GM19455 (cell line): ENCODE measurements at regions not wholly inside any gene's neighbourhood (a gene's known extent, or its start where the extent isn't known, plus 50 kb on each side); places are given as distances from the start of the nearest gene placed in this dataset.
"Not testable (repeated sequence)": the region's sequence is repeated elsewhere in the genome, so short reads cannot be mapped to it uniquely, and the experiment has no call there.

Experiments
- ATAC-seq: cut with Tn5 transposase; IDR thresholded peaks from one replicate; pipeline ENCODE4 v1.9.1; 2021; ENCODE audit not compliant: unreplicated experiment

DNA sequence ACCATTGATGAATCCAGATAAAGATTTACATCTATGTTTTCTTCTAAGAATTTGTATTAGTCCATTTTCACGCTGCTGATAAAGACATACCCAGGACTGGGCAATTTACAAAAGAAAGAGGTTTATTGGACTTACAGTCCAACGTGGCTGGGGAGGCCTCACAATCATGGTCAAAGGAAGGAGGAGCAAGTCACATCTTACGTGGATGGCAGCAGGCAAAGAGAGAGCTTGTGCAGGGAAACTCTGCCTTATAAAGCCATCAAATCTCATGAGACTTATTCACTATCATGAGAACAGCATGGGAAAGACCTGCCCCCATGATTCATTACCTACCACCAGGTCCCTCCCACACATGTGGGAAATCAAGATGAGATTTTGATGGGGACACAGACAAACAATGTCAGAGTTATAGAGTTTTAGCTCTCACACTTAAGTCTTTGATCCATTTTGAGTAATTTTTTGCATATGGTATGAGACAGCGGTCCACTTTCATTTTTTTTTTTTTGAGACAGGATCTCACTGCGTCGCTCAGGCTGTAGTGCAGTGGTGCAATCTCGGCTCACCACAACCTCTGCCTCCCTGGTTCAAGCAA, 53.5 kb upstream of the JADE2 start:
- not testable (repeated sequence) for ATAC-seq

DNA sequence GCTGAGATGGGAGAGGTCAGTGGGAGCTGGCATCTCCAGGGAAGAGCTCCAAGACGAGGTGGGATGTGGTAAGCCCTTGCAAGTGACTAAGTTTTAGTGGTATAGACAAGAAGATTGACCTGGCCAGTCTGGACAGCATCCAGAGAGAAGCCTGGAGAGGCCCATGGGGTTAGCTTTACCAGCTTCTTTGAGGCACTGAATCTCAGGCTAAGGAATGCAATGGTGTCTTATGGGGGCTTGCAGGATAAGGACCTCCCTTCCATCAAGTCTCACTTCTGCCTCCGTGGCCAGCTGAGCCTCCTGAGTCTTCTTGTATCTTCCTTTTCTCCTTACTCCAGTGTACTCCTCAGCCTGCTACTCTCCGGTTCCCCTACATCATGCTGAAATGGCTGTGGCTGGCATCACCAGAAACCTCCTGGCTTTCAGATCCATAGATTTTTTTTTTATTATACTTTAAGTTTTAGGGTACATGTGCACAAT, 56.5 kb upstream of the JADE2 start:
- no peak for ATAC-seq

DNA sequence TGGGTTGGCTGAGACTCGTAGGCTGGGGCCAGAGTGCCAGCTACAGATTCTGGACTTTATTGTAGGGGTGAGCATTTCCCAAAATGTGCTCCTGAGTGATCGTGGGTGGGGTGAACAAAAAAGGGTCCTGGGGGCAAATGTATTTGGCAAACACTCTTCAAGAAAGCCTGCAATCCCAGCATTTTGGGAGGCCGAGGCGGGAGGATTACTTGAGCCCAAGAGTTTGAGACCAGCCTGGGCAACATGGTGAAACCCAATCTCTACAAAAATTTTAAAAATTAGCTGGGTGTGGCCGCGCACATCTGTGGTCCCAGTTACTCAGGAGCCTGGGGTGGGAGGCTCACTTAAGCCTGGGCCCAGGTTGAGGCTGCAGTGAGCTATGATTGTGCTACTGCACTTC, 55.5 kb upstream of the CDKN2AIPNL start:
- ATAC-seq = no peak

DNA sequence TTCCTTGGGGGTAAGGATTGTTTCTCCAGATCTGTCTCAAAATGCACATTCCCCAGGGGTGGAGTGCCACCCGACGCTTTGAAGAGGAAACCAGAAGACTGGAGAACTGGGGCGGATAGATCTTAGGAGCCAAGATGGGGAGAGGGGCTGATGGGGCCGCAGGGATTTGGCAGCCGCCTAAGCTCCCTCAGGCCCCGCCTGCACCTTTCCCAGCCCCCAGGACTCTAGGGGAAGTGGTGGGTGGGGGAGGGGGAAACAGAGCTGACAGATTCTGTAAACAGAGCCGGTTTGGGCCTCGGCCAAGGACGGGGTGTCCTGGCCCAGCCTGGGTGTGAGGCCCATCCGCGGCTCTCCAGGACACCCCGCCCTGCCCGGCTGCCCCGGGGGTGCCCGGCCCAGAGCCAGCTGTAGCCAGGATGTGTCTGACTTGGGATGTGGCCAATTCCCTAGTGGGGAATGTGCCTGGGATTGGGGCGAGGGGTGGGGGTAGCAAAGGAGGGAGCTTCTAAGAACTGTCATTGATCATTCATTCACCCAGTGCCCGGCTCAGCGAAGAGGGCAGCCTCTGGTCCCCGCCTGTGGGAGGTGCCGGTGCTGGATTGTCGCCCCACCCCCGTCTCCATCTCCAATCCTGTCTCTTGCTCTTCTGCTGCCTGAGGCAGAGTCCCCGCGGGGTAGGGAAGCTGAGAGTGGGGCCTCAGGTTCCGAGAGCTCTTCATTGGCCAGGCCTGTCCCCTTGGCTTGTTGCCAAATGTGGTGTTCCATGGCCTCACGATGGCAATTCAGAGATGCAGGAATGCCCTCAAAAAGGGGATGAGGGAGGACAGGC, 54.8 kb upstream of the CDKN2AIPNL start:
- peak; percentile 23 for ATAC-seq

DNA sequence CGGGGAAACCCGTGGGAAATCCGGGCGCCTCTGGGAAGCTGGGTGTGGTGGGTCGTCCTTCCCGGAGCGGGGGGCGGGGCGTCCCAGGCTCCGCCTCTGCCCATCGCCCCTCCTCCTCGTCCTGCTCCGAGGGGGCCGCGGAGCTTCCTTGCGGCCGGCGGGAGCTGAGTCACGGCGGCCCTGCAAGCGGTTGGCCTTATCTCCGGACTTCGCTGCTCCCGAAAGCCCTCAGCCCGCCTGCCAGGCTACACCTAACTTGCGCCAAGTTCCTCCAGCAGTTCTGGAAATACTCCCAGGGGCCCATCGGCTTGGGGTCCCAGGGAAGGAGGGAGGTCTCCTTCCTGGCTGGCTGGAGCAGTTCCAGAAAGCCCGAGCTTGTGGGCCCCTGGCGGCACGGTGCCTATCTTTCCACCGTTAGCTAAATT, 54.1 kb upstream of the CDKN2AIPNL start:
- ATAC-seq = peak; percentile 88

DNA sequence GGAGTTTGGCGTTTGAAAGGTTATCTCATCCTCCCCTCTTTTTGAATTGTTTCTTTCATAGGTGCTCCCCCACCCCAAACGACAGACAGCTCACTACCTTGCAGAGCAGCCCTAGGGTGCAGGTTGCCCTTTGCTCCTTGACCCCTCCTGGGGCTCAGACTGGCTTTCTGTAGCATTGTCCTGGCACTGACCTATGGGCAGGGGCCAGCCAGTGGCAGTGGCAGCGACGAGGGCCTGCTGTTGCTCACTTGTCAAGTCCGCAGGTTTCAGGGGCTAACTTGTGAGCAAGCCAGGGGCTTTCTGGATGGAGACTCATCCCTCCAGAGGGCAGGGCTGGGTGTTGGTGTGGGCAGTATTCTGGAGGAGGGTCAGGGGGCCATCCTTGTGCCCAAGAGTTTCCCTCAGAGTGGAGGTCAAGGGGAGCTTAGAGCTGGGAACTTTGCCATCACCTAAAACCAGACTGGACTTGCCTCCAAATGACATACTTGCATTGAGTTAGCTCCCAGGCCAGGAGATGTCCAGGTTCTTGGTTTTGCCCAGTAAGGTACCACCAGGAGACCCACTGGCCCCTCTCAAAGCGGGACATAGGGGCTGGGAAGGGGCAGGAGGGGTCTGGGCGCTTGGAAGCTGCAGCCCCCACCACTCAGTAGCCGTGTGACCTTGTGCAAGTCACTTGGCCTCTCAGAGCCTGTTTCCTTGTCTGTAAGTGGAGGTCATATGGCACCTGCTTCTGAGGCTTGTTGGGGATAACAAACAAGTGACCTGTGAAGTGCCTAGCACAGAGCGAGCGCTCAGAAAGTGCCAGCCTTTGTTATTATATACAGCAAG, 53.5 kb upstream of the CDKN2AIPNL start:
- ATAC-seq = peak; percentile 59

DNA sequence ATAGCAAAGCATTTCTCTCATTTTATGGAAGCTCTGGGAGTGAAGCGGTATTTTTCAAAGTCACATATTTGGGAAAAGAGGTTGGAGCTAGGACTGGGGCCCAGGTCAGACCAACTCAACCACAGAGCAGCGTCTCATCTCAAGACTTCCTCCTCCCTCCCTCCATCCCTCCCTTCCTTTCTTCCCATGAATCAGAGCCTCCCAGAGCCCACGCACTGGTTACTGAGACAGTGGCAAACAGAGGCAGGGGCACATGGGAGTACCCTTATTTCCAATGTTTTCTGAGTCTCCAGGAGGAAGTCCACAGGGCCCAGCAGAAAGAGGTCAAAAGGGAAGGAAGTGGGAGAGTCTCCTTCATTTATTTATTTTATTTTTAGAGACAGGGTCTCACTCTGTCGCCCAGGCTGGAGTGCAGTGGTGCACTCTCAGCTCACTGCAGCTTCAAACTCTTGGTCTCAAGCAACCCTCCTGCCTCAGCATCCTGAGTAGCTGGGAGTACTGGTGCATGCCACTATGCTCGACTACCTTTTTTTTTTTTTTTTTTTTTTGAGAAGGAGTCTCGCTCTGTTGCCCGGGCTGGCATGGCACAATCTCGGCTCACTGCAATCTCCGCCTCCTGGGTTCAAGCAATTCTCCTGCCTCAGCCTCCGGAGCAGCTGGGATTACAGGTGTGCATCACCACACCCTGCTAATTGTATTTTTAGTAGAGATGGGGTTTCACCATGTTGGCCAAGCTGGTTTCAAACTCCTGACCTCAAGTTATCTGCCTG, 52.5 kb upstream of the CDKN2AIPNL start:
- no peak for ATAC-seq

DNA sequence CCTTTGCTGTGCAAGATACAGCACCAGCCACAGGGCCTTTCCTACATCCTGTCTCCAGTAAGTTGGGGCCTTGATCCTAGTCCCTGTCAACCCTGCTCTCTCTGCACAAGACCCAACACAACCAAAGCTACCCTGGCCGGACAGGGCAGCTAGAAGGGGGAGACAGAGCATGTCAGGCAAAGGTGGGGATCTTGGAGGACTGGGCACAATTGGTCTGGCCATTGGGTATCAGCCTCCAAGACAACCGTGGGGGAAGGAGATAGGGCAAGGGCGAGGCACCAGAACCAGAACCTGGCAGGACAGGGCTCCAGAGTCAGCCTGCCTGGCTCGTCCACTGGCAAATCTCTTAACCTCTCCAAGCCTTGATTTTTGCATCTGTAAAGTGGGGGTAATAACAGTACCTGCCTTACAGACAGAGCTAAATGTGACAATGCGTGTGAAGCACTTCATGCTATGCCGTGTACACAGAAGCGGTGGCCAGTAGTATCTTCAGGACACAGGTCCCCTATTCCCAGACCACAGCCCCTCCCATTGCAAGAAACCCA, 51.6 kb upstream of the CDKN2AIPNL start:
- ATAC-seq = no peak

DNA sequence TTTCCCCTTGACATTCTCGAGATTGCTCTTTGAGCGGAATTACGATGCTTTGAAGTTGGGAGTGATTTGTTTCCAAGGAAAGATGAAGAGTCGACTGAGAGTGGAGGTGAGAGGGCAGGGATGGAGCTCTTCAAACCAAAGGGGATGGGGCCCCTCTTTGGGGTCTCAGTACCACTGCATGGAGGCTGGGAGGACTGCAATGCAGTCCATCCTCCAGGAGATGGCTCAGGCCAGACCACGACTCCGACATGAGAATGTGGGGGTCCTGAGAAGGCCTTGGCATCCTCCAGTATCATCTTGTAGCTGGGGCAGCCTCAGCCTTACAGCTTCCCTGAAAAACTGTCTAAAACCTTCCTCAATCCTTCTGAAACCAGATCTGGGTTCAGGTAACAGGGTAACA, 51.1 kb upstream of the CDKN2AIPNL start:
- ATAC-seq = no peak

DNA sequence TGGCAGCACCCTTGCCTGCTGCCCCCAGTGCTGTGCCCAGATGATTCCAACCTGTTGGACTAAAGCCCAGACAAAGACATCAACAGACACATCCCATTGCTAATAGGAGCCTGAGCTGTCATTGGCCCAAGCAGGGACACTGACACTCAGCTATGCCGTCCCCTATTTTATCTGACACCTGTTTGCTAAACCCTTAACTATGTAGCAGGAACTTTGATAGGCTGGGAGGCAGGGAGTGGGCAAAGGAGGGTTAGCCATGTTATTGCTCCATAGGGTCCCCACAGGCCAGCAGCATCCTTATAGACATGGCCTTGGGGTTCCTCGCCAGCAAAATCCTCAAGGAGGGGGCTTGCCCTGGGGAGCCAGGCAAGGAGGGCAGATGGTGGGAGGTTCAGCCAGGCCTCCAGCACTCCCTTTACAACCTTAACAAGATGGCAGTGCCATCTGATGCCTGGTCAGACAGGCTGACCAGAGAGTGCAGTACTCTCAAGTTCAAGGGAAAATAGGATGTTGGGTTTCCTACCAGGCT, 50.4 kb upstream of the CDKN2AIPNL start:
- no peak for ATAC-seq
